ENCODE measurements at regions not wholly inside any gene's neighbourhood (a gene's known extent, or its start where the extent isn't known, plus 50 kb on each side); places are given as distances from the start of the nearest gene placed in this dataset.
A peak's percentile ranks its signal among the peaks of the same experiment; 100 is the strongest.
"Not testable (repeated sequence)": the region's sequence is repeated elsewhere in the genome, so short reads cannot be mapped to it uniquely, and the experiment has no call there.

DNA sequence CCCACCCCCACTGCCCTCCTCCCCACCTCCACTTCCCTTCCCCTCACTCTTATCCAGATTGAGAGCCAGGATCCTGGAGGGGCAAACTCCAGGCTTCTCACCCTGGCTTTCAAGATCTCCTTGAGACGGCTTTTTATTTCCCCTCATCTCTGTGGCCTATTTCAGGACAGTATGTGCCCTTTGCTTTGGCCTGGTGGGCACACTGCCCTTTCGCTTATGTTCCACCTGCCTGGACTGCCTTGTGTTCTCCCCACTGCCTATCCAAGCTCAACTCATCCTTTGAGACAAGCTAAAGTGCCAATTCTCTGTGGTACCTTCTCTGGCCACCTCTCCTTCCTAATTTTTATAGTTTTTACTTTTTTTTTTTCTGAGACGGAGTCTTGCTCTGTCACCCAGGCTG lies 95.9 kb upstream of the SEC22B start:
- H3K27me3 ChIP-seq, ATAC-seq, H3K4me3 ChIP-seq, H3K36me3 ChIP-seq, H3K4me1 ChIP-seq, H3K9me3 ChIP-seq, H3K27ac ChIP-seq: not testable (repeated sequence)
- WGBS, 2 donors (ENCODE audit: low coverage in 1 of 2): no CpG with 5 or more reads among the region's 3 CpGs

DNA sequence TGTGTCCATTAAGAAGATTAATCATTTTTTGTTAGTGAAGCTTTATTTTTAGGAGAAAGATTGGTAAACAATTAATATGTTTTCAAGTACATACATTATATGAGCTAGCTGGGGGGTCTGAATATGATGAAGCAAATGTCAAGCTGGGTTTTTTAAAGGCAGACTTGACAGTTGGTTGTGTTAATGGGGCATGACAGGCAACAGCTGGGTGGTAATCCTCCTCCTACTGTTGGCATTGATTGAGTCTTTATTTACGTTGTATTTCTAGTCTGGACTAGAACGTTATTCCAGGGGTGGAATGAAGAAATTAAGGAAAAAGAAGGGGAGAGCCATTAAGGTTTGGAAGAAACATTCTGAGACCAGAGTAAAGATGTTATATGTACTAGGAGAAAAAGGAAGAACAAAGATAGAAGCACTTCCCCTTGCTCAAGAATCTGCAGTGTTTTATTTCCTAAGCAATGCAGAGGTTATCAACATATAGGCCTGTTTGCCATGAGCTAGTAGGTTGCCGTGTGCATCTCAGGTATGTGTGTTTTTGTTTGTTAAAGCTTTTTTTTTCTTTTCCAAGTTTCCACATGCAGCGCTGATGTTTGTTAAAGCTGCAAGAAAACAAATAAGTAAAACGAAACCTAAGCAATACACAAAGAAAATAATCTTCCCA lies 95.4 kb upstream of the SEC22B start:
- H3K27ac ChIP-seq, H3K27me3 ChIP-seq, H3K4me1 ChIP-seq, H3K36me3 ChIP-seq, ATAC-seq, H3K9me3 ChIP-seq, H3K4me3 ChIP-seq: not testable (repeated sequence)
- no CpG with 5 or more reads among the region's 5 CpGs for WGBS, 2 donors (ENCODE audit: low coverage in 1 of 2)

DNA sequence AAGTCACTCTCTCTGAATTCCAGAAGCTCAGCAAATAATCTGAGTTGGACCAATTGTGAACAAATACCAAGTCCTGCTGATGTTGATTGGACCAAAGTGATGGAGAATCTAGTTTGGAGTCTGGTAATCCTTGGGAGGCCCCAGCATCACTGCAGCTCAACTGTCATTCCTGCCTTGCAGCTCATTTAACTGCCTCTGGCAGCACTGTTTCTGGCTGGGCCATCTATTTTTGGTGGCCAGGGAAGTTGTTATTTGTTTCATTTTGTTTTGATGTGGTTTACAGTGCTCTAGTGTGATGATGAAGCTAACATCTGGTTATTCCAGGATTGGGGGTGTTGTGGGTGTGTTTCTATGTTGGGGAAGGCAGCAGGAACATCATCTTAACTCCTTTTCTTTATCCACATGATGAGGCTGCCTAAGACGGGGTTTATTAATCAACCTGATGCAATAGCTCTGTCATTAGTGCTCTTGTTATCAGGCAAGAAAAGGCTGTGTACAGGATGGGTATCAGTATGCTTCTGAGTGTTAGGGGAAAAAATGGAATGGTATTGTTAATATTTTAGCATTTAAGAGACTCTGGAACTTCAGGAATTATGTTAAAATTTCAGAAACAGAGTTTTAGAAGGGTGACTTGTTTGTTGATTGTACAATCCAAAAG lies 91.7 kb upstream of the SEC22B start:
- peak; percentile 48 for ATAC-seq
- H3K4me3 ChIP-seq, H3K4me1 ChIP-seq, H3K27ac ChIP-seq, H3K9me3 ChIP-seq, H3K36me3 ChIP-seq, H3K27me3 ChIP-seq: not testable (repeated sequence)
- WGBS, 2 donors (ENCODE audit: low coverage in 1 of 2): no CpG with 5 or more reads among the region's 1 CpG

DNA sequence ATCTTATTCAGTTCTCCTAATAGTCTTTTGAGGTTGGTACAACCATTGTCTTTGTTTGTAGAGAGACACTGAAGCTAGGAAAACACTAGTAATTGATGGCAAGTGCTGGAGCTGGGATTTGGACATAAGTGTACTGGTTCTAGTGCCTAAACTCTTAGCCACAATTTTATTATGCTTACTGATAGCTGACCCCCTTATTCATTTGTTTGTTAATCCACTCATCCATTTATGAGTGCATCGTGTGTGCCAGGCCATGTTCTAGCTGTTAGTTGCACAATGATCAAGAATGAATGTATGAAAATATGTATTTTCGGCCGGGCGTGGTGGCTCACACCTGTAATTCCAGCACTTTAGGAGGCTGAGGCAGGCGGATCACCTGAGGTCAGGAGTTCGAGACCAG lies 88.2 kb upstream of the SEC22B start:
- H3K4me1 ChIP-seq, H3K27ac ChIP-seq, H3K27me3 ChIP-seq, H3K9me3 ChIP-seq, H3K36me3 ChIP-seq, ATAC-seq, H3K4me3 ChIP-seq: not testable (repeated sequence)
- no CpG with 5 or more reads among the region's 6 CpGs for WGBS, 2 donors (ENCODE audit: low coverage in 1 of 2)

DNA sequence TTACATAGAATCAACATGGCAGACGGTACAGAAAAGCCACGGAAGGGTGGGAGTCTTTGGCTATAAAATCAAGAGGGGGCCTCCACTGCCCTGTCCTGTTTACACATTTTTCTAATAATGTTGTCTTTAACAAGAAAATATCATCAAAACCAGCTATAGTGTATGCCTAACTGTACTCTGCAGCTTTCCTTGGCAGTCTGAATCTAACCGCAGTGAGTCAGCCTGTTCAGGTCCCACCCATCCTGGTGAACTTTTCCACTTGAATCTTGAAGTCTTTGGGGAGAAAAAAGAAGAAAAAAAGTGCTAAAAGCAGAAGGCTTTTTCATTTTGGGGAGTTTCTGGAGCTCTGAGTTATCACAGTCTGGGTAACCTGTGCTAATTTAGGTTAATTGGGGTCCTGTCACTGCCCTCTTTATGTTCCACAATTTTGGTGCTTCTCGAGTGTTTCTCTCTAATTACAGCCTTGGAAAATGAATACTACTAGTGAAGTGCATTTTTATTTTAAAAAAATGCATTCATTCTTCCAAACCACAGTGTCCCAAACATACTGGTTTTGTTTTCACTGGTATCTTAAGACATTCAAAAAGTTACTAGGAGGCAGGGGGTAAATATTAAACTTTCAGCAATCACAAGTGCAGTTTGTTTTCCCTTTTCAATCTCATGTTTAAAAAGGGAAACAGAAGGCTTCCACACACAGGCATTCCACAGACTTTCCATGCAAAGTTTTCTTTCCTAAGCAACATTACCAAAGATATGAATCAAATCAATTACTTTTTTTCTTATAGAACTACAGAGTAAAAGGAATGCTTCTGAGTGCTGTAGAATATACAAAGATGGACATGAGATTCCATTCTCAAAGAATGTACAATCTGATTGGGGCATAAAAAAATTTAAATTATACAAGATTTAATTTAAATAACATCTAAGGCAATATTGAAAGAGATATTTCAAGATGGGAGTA lies 86.8 kb upstream of the SEC22B start:
- H3K4me3 ChIP-seq, ATAC-seq, H3K4me1 ChIP-seq, H3K36me3 ChIP-seq, H3K9me3 ChIP-seq, H3K27ac ChIP-seq, H3K27me3 ChIP-seq: not testable (repeated sequence)
- WGBS, 2 donors (ENCODE audit: low coverage in 1 of 2): no CpG with 5 or more reads among the region's 4 CpGs

DNA sequence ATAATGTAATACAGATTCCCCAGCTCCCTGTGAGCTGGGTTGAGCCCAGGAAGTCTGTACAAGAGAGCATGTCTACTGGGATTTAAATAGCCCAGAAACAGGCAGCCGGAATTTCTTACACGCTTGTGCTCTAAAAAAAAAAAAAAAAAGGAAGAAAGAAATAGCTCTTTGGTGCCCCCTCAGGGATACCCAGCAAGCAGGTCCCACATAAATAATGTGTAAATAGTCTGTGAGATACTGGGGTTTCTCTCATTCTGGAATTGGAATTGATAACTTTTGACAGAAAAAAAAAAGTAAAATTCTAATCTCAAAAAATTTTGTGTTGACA lies 81.4 kb upstream of the SEC22B start:
- H3K4me3 ChIP-seq, H3K36me3 ChIP-seq, H3K27ac ChIP-seq, H3K27me3 ChIP-seq, H3K9me3 ChIP-seq, H3K4me1 ChIP-seq: not testable (repeated sequence)
- ATAC-seq: peak; percentile 50
- WGBS, 2 donors (ENCODE audit: low coverage in 1 of 2): no CpG with 5 or more reads among the region's 2 CpGs

DNA sequence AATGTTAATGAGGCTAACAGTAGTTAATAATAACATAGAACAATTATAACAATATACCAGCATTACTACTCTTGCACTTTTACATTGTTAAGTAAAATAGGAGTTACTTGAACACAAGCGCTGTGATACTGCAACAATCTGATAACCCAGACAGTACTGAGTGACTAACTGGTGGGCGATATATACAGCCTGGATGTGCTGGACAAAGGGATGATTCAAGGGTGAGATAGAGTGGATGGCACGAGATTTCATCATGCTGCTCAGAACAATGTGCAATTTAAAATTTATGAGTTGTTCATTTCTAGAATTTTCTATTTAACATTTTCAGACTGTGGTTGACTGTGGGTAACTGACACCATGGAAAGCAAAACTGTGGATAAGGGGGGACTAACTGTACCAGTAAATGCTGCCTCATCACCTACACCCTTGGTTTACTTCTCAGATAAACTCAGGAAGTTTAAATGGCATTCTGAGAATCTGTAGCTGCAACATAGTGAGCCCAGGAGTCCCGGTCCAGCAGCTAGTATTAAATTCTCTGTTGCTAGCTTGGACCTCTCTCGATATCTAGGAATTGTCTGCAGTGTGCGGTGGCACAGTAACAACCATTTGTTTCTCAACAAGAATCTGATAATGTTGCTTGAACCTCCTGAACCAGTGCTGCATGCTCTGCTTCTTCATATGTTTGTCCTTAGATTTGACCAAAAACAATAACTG lies 80.9 kb upstream of the SEC22B start:
- not testable (repeated sequence) for H3K27ac ChIP-seq, H3K27me3 ChIP-seq, H3K4me3 ChIP-seq, ATAC-seq, H3K9me3 ChIP-seq, H3K36me3 ChIP-seq, H3K4me1 ChIP-seq
- WGBS, 2 donors (ENCODE audit: low coverage in 1 of 2): no CpG with 5 or more reads among the region's 6 CpGs

DNA sequence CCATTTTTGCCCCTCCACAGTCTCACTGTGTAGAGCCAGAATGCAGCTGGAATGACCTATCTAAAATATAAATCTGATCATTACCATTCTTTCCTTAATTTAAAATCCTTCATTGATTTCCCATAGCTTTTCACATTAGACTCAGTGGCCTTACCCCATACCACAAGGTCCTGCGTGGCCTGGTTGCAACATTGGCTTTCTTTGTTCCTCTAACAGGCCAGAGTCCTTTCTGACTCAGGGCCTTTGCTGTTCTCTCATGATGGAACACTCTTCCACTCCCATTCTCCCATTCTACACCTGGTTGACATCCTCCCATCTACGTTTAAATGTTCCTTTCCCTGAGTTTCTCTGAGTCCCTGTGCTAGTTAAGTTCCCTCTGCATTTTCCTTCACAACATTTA lies 74.4 kb upstream of the SEC22B start:
- H3K4me1 ChIP-seq, H3K27ac ChIP-seq, H3K9me3 ChIP-seq, H3K4me3 ChIP-seq, H3K36me3 ChIP-seq, ATAC-seq, H3K27me3 ChIP-seq: not testable (repeated sequence)
- no CpG with 5 or more reads among the region's 2 CpGs for WGBS, 2 donors (ENCODE audit: low coverage in 1 of 2)

DNA sequence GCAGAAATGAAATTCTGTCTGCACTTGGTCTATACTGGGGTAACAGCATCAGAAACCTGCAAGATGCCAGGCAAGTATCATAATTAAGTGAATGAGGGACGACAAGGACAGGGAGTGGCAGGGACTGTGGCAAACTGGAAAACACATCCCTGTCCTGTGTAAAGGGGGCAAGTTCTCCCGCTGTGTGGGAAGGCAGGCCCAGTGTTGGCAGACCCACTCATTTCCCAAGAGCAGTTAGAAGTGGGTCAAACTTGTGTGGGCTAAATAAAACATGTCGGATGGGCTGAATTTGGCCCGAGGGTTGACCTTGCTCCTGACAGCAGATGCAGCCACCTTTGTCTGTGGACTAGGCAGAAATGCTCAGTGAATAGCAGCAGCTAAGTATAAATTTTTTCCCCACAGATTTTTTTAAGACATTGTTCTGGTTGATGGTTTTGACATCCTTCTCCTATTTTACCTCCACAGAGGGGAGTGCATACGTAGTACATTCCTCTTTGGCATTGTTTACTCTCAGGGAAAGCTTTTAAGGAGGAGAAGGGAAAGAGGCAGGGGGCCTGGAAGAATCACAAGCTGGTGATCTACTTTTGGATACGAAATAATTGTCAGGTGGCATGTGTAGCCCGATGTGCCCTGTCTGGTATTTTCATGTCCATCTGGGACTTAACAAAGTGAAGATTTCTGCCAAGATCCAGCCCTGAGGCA lies 72.6 kb upstream of the SEC22B start:
- not testable (repeated sequence) for H3K27me3 ChIP-seq, H3K4me3 ChIP-seq, H3K4me1 ChIP-seq, ATAC-seq, H3K27ac ChIP-seq, H3K9me3 ChIP-seq, H3K36me3 ChIP-seq
- WGBS, 2 donors (ENCODE audit: low coverage in 1 of 2): no CpG with 5 or more reads among the region's 7 CpGs

DNA sequence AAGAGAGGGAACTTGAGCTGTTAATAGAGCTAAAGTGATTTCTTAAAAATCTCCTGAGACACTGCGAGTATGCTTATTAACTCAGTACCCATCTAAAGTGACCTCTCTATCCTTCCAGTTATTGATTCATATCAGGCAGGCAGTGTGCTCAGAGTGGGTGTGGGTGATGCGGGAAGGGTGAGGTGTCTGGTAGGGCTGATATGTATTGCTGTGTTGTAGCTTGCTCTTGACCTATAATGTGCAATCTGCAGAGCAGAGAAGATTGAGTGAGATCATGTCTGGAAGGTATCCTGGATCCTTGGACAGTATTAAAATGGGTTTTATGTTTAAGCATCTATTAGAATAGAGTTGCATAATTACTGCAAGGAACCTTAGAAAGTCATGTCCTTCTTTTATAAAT lies 71.9 kb upstream of the SEC22B start:
- no CpG with 5 or more reads among the region's 2 CpGs for WGBS, 2 donors (ENCODE audit: low coverage in 1 of 2)
- not testable (repeated sequence) for H3K4me1 ChIP-seq

DNA sequence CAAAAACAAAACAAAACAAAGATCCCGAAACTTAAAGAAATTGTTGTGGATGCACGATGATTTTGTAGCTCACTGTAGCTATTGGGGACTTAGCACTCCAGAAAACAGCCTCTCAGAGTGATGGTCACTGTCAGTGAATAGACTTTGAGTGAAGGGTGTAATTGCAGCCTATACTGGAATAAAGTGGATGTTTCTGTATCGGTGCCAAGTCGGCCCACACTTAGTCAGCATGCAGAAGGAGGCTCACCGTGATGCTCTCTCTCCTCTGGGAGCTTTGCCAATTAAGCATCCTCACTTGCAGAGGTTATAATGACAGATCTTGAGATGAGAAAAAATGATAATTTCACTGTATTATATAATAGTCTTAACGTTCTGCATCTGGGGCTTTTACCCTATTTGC lies 67.5 kb upstream of the SEC22B start:
- not testable (repeated sequence) for H3K36me3 ChIP-seq, H3K27ac ChIP-seq, H3K27me3 ChIP-seq, ATAC-seq, H3K9me3 ChIP-seq, H3K4me3 ChIP-seq, H3K4me1 ChIP-seq
- 40% methylated on average over 1 of the region's 6 CpGs; no CpG with 5 or more reads in 1 of the 2 donors for WGBS, 2 donors (ENCODE audit: low coverage in 1 of 2)

More for the DNA sequence above, 71.9 kb upstream of the SEC22B start:
- not testable (repeated sequence) for H3K36me3 ChIP-seq, H3K27me3 ChIP-seq, H3K4me3 ChIP-seq, H3K27ac ChIP-seq, H3K9me3 ChIP-seq
- peak; percentile 19 for ATAC-seq

DNA sequence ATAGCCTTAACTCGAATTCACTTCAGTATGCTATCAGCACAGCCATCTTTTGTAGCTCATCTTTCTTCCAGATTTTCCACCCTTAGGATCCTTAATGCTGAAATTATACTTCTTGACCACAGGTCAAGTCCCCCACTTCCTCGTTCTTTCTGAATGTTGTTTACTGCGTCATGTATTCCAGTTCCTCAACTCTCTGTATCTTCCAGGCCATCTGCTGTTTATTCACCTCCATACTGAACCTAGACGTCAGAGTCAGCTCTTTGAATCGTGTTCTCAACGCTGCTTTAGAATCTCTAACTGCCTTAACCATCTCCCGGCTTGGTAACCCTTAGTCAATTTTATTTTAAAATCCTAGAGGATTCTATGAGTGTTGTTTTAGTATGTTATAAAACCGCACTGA lies 66.3 kb upstream of the SEC22B start:
- ATAC-seq, H3K36me3 ChIP-seq, H3K4me1 ChIP-seq, H3K9me3 ChIP-seq, H3K4me3 ChIP-seq, H3K27ac ChIP-seq, H3K27me3 ChIP-seq: not testable (repeated sequence)
- WGBS, 2 donors (ENCODE audit: low coverage in 1 of 2): no CpG with 5 or more reads among the region's 8 CpGs

DNA sequence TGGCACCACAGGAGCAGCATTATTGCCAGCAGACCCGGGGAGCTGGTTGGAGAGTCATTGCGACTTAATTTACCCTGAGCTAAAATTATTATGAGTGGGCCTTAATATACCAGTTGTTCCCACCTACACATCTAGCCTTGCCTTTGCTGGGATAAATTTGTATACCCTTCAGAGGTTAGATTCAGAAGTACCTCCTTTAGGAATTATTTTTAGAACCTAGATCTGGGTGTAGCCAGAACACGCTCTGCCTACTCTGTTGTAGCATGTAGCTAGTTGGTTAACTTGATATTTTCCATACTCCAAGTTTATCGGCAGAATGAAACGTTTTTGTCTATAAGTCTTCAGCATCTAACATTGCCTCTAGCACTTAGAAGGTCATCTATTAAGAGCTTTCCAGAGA lies 65.5 kb upstream of the SEC22B start:
- H3K27me3 ChIP-seq, H3K9me3 ChIP-seq, H3K4me1 ChIP-seq, ATAC-seq, H3K4me3 ChIP-seq, H3K27ac ChIP-seq, H3K36me3 ChIP-seq: not testable (repeated sequence)
- no CpG with 5 or more reads among the region's 5 CpGs for WGBS, 2 donors (ENCODE audit: low coverage in 1 of 2)

Data from gastroesophageal sphincter (tissue), 4 donors.